ENCODE measurements at regions not wholly inside any gene's neighbourhood (a gene's known extent, or its start where the extent isn't known, plus 50 kb on each side); places are given as distances from the start of the nearest gene placed in this dataset.

DNA sequence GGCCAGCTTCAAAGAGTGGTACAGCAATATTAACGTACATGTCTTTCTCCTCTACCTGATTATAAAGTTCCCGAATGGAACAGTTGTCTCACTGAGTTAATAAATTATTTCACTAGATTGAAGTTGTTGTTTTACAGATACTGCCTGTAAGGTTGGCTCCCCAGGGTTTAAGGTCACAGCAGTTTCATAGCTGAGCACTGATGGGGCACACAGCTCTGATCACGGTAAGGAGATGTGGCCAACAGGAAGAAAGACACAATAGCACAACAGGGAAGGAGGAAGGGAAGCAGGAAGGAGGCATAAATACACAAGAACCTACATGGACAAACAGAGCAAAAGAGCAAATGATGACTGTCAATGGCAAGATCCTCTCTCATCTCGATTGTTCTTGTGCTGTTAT, 215.6 kb downstream of the WNT5A start:
- TF ChIP-seq, protein P1, sequence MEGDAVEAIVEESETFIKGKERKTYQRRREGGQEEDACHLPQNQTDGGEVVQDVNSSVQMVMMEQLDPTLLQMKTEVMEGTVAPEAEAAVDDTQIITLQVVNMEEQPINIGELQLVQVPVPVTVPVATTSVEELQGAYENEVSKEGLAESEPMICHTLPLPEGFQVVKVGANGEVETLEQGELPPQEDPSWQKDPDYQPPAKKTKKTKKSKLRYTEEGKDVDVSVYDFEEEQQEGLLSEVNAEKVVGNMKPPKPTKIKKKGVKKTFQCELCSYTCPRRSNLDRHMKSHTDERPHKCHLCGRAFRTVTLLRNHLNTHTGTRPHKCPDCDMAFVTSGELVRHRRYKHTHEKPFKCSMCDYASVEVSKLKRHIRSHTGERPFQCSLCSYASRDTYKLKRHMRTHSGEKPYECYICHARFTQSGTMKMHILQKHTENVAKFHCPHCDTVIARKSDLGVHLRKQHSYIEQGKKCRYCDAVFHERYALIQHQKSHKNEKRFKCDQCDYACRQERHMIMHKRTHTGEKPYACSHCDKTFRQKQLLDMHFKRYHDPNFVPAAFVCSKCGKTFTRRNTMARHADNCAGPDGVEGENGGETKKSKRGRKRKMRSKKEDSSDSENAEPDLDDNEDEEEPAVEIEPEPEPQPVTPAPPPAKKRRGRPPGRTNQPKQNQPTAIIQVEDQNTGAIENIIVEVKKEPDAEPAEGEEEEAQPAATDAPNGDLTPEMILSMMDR (IDR thresholded peaks at IDR 0.05): no peak

DNA sequence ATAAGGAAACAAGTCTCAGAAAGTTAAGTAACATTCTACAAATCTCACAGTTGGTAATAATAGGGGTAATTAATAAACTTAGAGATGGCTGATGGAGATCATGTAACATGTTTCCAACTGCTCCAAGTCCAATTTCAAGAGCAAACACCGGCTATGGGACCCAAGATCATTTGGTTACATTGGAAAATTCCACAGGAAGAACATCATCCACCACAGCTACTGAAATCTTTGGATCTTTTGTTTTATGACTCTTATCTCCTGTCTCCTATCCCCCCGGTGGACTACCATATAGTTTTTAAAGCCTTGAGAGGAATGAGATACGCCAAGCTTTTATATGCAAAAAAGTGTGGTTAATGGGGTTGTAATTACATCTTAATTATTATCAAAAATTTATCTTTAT, 216.1 kb downstream of the WNT5A start:
- TF ChIP-seq, protein P1 (IDR thresholded peaks at IDR 0.05): no peak

DNA sequence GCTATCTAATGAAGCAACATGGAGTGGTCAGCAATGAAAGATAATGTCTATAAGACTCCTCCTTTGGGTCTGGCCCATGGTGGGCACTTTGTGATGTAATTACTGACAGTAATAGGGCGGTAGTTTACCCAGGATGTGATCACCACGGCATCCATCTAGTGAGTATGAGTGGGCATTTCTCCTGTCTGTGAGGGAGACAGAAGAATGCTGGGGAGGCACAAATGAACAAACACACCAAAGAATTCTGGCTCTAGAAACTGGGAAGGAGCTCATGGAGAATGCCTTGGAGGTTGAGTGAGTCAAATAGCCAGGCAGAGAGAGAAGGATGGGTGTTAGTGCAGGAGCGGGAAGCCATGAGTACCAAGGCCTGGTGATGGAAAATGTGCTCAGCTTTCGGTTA, 217.5 kb downstream of the WNT5A start:
- TF ChIP-seq, protein P1 (IDR thresholded peaks at IDR 0.05): no peak

DNA sequence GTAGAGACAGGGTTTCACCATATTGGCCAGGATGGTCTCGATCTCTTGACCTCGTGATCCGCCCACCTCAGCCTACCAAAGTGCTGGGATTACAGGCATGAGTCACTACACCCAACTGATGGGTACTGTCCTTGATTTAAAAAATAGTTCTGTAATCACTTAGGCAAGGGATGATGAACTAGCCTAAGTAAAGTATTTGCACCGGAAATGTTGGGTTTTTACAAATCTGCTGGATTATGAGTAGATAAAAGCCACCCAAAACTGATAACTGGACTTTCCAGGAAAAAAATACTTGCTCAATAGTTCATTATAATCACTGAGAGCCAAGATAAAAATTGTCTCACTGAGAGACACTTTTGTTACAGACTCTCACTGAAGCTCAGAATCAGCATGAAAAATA, 218.0 kb downstream of the WNT5A start:
- TF ChIP-seq, protein P1 (IDR thresholded peaks at IDR 0.05): no peak

DNA sequence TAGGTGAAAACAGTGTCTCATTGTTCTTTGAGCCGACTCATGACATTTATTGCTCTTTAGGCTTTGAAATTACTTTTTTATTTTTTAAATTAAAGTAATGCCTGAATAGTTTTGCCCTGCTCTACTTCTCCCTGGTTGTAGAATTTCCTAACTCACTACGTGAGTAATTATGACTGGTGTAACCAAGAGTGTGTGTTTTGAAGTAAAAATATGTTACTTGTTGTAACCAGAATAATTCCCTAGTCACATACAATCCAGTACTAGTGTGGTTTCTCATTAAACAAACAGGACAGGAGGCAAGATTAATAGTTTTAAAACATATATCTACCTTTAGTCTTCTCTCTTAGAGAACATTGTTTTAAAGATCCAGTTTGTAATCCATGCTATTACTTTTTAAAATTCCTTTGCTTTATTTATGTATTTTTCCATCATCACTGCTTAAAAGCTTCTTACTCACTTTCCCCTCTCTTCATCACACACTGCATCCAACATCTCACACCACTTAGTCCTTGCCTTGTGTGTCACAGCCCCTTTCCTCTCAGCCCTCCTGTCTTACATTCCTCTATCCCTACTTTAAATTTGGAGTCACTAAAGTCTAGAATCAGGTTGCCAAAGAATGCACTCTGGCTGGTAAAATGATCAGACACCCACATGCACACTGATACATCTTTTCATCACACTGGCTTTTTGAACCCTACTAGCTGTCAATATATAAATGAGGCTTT, 219.7 kb downstream of the WNT5A start:
- TF ChIP-seq, protein P1 (IDR thresholded peaks at IDR 0.05): no peak

DNA sequence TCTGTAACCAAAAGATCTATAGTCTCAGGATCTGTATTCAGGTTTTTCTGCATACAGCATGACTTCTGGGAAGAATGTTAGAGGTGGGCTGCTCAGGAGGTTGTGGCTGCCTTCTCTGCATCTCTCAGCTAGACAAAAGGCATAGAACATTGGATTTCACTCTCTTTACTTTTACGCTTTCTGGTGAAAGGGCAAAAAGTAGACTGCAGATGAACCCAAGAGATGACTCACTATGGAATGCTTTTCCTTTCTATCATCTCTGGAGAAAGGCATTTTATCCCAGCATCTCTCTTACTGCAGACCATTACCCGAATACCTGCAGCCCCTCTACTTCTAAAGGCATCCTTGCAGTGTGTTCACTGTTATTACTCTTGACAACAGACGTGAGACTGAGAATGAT, 222.2 kb downstream of the WNT5A start:
- TF ChIP-seq, protein P1 (IDR thresholded peaks at IDR 0.05): no peak

DNA sequence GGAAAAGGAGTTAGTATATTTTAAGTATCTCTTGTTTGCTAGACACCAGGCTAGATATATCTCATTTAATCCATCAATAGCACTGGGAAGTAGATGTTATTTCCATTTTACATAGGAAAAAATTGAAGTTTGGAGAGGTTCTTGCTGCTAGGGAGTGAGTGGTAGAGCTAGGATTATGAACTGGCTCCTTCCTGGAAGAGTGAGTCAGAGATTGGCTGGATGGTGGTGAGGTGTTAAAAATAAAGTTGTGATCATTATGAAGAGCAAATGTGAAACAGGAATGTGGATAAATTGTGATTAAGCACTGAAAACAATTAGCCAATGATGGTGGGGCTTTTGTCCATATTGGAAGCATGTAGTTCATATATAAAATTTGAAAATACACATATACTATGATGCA, 234.2 kb downstream of the WNT5A start:
- TF ChIP-seq, protein P1 (IDR thresholded peaks at IDR 0.05): no peak

DNA sequence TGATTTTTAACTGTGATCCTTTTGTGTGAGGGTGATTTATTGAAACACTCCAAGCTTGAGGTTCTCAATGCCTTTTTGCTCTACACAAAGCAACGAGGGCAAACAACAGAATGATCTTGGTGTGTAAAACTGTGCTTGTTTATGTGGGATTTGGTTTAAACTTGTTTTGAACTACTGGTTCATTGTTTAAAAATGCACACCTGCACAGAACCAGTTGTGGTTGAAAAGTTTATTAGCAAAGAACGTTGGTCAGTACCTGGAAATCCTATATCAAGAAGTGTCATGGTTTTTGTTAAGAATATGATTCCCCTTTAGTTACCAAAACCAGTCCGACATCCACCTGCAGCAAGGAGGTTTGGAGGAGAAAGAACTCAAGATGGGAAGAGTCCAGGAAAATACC, 239.4 kb downstream of the WNT5A start:
- TF ChIP-seq, protein P1 (IDR thresholded peaks at IDR 0.05): no peak
